Mesodermal cell (in vitro differentiated cells): ENCODE measurements at regions not wholly inside any gene's neighbourhood (a gene's known extent, or its start where the extent isn't known, plus 50 kb on each side); places are given as distances from the start of the nearest gene placed in this dataset.
"Not testable (repeated sequence)": the region's sequence is repeated elsewhere in the genome, so short reads cannot be mapped to it uniquely, and the experiment has no call there.

Experiments
- H3K27ac ChIP-seq: 2 replicates; pipeline ENCODE4 v1.7.0; 2013; ENCODE audit warnings: mild to moderate bottlenecking, low read depth, low read length, moderate library complexity; ENCODE audit not compliant: severe bottlenecking
- H3K36me3 ChIP-seq: 2 replicates; pipeline ENCODE4 v1.7.1; 2013; ENCODE audit warnings: mild to moderate bottlenecking, low read length, moderate library complexity; ENCODE audit not compliant: control insufficient read depth, insufficient read depth
- H3K4me1 ChIP-seq: one replicate; pipeline ENCODE4 v1.7.1; 2013; ENCODE audit warnings: mild to moderate bottlenecking, low read length; ENCODE audit not compliant: insufficient read depth, control insufficient read depth, poor library complexity, severe bottlenecking
- H3K4me3 ChIP-seq: 2 replicates; pipeline ENCODE4 v1.7.0; 2013; ENCODE audit warnings: low read length, control low read depth, mild to moderate bottlenecking; ENCODE audit not compliant: insufficient read depth, poor library complexity, severe bottlenecking; ENCODE audit errors: extremely low read depth
- H3K9me3 ChIP-seq: 2 replicates; pipeline ENCODE4 v1.7.1; 2013; ENCODE audit warnings: mild to moderate bottlenecking, low read length, moderate library complexity; ENCODE audit not compliant: control insufficient read depth
- WGBS, 2 experiments: methylation state at CpG; one replicate each; pipeline ENCODE4 v1.1.5; 2013; ENCODE audit warnings: missing lambda C conversion rate in 2 of 2; ENCODE audit not compliant: insufficient coverage in 2 of 2; 5-methylcytosine and 5-hydroxymethylcytosine counted together

- WGBS, 2 experiments, result 79 to 84% methylated on average over 8 to 10 of the region's 12 CpGs
These were observed 67.7 kb downstream of the FOXL3 start for GRCh38 chr7:357531-358209.

GRCh38 chr7:358352-358751 is 68.4 kb downstream of the FOXL3 start:
- Histone ChIP-seq H3K27ac (no peak overlapping the region), H3K9me3 (peaks cover 6% of the 10 kb centered on the region), H3K4me3 (no peak overlapping the region), H3K36me3 (no peaks in the 10 kb centered on the region), H3K4me1 (no peaks in the 10 kb centered on the region)
- WGBS, 2 experiments, result 100% methylated on average over 1 of the region's 1 CpG; no CpG with 5 or more reads in 1 of the 2 experiments

More at GRCh38 chr7:357531-358209, 67.7 kb downstream of the FOXL3 start:
- Histone ChIP-seq H3K36me3 (no peaks in the 10 kb centered on the region), H3K4me1 (no peaks in the 10 kb centered on the region), H3K27ac (no peak overlapping the region), H3K9me3 (peaks cover 6% of the 10 kb centered on the region), H3K4me3 (no peak overlapping the region)

DNA sequence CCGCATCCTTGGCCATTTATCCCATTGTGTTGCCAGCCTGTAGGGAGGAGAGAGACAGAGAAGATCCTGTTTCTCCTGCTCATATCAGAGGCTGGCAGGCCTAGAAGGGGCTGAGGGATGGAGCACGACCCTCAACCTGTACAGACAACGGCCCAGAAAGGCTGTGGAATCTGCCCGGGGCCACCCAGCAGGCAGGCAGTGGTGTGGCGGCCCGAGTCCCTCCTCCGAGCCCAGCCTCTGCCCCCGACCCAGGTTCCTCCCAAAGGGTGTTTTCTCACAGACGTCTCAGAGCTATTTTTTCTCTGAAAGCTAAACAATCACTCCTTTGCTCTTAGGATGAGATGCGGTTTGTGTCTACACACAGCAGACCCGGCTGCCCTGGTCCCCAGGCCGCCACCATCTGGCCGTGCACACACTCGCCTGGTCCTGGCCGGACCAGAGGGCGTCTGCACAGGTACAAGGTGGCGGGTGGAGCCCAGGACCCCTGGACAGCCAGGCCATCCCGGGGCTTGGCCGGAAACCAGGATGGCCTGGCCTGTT is 69.3 kb downstream of the FOXL3 start:
- Histone ChIP-seq H3K27ac (no peak overlapping the region), H3K9me3 (peaks cover 6% of the 10 kb centered on the region), H3K4me1 (no peaks in the 10 kb centered on the region), H3K36me3 (no peaks in the 10 kb centered on the region), H3K4me3 (no peak overlapping the region)
- whole genome bisulfite sequencing, 2 experiments, result 88 to 89% methylated on average over 19 of the region's 19 CpGs

GRCh38 chr7:359766-360361 is 69.9 kb downstream of the FOXL3 start:
- WGBS, 2 experiments, result 71 to 75% methylated on average over 23 to 24 of the region's 25 CpGs
- Histone ChIP-seq H3K36me3 (no peaks in the 10 kb centered on the region), H3K9me3 (peaks cover 6% of the 10 kb centered on the region), H3K27ac (no peak overlapping the region), H3K4me3 (no peak overlapping the region), H3K4me1 (no peaks in the 10 kb centered on the region)

DNA sequence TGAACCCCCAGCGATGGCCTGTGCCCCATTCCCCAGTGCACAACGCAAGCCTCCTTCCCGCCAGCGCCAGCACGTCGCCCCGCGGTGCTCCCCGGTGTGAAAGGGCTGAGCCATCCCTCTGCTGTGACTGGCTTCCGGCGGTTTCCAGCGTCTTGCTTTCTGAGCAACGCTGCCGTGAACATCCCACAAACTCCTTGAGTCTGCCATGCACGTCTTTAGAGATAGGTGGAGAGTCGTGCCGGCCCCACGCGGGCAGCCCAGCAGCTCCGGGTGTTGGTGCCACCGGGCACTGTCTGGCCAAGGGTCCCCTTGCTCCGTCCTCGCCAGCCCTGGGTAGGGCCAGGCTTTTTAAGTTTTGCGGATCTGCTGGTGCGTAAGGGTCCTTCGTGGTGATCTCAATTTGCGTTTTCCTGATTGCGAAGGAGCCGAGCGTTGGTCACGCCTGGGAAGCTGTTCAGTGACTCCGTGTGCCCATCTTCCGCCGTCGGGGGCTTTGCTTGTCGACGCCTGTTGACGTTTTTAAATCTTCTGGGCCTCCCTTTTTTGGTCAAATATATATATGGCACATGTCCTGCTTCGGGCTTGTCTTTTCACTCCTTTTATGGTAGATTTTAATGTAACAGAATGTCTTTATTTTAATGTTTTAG is 70.6 kb downstream of the FOXL3 start:
- WGBS, 2 experiments, result 71 to 79% methylated on average over 31 to 36 of the region's 39 CpGs
- Histone ChIP-seq H3K4me3 (no peak overlapping the region), H3K9me3 (peaks cover 6% of the 10 kb centered on the region), H3K4me1 (no peaks in the 10 kb centered on the region), H3K36me3 (no peaks in the 10 kb centered on the region), H3K27ac (no peak overlapping the region)

DNA sequence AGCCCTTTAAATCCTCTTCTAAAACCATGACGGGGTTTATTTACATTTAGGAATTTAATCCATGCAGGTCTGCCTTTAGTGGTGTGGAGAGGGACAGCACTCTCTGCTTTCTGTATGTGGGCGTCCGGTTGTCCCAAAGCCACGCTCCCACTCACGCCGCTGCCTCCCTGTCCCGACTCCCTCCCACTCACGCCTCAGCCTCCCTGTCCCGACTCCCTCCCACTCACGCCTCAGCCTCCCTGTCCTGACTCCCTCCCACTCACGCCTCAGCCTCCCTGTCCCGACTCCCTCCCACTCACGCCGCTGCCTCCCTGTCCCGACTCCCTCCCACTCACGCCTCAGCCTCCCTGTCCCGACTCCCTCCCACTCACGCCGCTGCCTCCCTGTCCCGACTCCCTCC is 71.2 kb downstream of the FOXL3 start:
- not testable (repeated sequence) for H3K4me3 ChIP-seq, H3K4me1 ChIP-seq, H3K27ac ChIP-seq, H3K9me3 ChIP-seq, H3K36me3 ChIP-seq
- 78 to 80% methylated on average over 6 to 9 of the region's 20 CpGs for WGBS, 2 experiments

DNA sequence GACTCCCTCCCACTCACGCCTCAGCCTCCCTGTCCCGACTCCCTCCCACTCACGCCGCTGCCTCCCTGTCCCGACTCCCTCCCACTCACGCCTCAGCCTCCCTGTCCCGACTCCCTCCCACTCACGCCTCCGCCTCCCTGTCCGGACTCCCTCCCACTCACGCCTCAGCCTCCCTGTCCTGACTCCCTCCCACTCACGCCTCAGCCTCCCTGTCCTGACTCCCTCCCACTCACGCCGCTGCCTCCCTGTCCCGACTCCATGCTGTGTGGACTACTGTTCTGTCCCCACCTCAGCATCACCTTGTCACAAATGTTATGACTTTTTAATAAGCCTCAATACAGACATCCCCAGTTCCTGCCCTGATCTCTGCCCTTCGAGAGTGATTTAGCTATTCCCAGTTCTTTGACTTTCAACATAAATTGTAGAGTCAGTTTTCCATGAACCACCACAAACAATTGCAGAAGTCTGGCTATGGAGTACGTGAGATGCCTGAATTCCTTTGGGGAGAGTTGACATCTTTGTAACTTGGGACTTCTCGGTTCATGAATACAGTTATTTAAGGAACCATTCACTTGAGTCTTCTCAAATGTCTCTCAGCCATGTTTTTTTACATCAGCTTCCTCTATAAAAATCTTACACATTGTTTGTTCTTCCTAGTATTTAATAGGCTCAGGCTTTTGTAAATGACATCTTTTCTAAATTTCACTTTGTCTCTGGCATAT is 71.9 kb downstream of the FOXL3 start:
- Histone ChIP-seq H3K27ac (no peak overlapping the region), H3K36me3 (no peaks in the 10 kb centered on the region), H3K9me3 (peaks cover 6% of the 10 kb centered on the region), H3K4me1 (peaks cover 8% of the 10 kb centered on the region), H3K4me3 (no peak overlapping the region)
- 79 to 81% methylated on average over 6 to 7 of the region's 18 CpGs for WGBS, 2 experiments

- Histone ChIP-seq H3K9me3 (peaks cover 6% of the 10 kb centered on the region), H3K4me3 (no peak overlapping the region), H3K27ac (no peak overlapping the region), H3K36me3 (no peaks in the 10 kb centered on the region), H3K4me1 (peaks cover 8% of the 10 kb centered on the region)
- WGBS, 2 experiments, result 78 to 79% methylated on average over 18 to 20 of the region's 23 CpGs
These were observed 72.6 kb downstream of the FOXL3 start for GRCh38 chr7:362402-363096.

DNA sequence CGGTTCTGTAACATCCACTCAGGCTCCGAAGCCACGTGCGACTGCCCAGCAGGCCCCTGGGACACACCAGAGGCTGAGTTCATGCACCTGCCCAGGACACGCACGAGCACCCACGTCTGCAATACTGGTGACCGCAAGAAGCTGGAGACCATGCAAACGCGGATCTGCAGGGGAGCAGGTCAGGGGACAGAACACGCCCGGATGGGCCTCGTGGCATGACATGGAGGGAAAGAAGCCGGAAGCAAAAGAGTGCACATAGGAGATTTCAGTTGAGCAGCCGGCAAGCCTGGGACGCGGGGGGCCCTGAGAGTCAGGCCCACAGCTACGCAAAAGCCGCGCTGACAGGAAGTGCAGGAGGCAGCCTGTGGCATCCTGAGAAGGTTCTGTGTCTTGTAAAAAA is 73.7 kb downstream of the FOXL3 start:
- Histone ChIP-seq H3K27ac (no peak overlapping the region), H3K9me3 (peaks cover 4% of the 10 kb centered on the region)
- 91 to 94% methylated on average over 20 of the region's 20 CpGs for WGBS, 2 experiments

DNA sequence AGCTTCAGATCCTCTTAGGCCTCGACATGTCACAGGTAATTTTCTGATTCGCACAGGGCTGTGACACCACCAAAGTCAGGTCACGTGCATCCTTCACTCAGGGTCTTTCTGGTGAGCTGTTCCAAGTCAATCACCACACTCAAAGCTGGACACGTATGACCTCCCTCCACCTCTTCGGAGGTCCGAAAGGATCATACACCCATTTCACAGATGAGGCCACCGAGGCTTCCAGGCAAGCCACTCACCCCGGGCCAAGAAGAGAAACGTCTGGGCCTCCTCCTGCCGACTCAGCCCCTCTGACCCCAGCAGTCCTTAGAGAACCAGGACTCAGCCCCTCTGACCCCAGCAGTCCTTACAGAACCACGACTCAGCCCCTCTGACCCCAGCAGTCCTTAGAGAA is 74.6 kb downstream of the FOXL3 start:
- Histone ChIP-seq H3K27ac (no peak overlapping the region), H3K4me3 (no peak overlapping the region), H3K36me3 (no peaks in the 10 kb centered on the region), H3K9me3 (no peaks in the 10 kb centered on the region), H3K4me1 (peaks cover 8% of the 10 kb centered on the region)
- WGBS, 2 experiments, result 92 to 93% methylated on average over 9 to 11 of the region's 11 CpGs

More for the DNA sequence above, 73.7 kb downstream of the FOXL3 start:
- no peaks in the 10 kb centered on the region for H3K36me3 ChIP-seq
- peaks cover 8% of the 10 kb centered on the region for H3K4me1 ChIP-seq
- no peak overlapping the region for H3K4me3 ChIP-seq
